H7 (cell line): ENCODE measurements at regions not wholly inside any gene's neighbourhood (a gene's known extent, or its start where the extent isn't known, plus 50 kb on each side); places are given as distances from the start of the nearest gene placed in this dataset.
"Not testable (repeated sequence)": the region's sequence is repeated elsewhere in the genome, so short reads cannot be mapped to it uniquely, and the experiment has no call there.

Source experiments
- DNase-seq: peaks from one replicate; pipeline ENCODE4 v3.0.0; 2012
- H3K27me3 ChIP-seq: 2 replicates; pipeline ENCODE4 v1.6.0; 2011; ENCODE audit warnings: mild to moderate bottlenecking, low read length; ENCODE audit not compliant: control insufficient read depth, insufficient read depth
- H3K36me3 ChIP-seq: replicated peaks from 2 replicates; pipeline ENCODE4 v1.5.1; 2011; ENCODE audit warnings: low read length; ENCODE audit not compliant: control insufficient read depth, insufficient read depth
- H3K4me3 ChIP-seq: 2 replicates; pipeline ENCODE4 v1.5.1; 2011; ENCODE audit warnings: low read depth, mild to moderate bottlenecking, control low read depth, low read length, moderate library complexity; ENCODE audit not compliant: insufficient read depth

DNA sequence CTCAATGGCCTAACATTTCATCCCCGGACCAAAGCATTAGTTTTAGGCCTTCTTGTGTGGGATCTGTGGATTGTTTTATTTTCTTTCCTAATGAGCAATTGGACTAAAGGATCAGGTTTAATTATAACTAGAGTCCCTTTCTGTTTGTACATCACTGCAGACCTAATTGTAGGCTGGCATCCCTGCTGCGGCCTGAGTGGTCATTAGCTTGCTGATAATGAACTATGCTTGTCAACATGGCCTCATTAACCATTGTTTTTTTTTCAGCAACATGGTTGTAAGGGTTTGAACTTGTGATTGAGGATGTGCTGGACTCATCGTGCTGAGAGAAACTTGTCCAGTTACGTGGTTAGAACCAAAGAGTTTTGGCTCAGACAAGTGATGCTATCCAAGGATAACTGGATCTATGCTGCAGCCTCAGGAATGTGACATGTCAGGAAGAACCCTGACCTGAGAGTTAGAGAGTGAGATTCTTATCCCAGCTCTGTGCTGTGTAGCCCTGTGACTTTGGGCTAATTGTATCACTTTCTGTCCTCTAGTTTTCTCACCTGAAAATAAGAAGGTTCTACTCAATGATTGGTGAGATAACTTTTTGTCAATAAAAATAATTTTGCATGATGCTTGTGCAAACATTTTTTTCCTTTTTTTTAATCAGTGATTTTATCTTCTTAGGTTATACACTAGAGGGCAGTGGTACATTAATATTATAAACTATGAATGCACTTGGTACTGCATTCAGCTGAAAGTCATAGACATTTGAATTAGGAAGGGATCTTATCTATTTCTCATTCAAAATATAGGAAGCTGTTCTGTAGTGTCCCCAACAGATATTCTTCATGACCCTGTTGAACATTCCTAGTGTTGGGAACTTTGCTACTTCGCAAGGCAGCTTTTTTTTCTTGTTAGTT, 140.9 kb downstream of the RNF144B start:
- Histone ChIP-seq H3K4me3 (no peak overlapping the region), H3K36me3 (no peaks in the 10 kb centered on the region), H3K27me3 (no peaks in the 10 kb centered on the region)
- no peak for DNase-seq

DNA sequence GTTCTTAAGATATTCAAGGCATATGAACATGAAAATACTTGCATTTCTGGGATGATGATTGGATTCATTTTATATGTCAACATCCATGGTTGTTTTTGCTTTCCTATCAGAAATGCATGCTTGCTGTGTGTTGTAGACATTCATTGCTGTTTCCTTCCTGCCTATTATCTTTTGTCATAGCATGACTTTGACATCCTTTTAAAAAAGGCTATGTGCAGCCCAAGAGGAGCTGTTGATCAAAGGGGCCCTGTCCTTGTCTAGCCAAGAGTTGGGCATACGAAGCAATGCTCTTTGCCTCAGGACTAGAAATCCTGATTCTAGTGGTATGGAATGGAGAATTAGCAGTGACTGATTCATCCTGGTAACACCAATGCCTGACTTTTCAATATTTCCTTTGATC, 143.1 kb downstream of the RNF144B start:
- Histone ChIP-seq H3K36me3 (no peaks in the 10 kb centered on the region), H3K27me3 (no peaks in the 10 kb centered on the region), H3K4me3 (no peak overlapping the region)
- DNase-seq = no peak

DNA sequence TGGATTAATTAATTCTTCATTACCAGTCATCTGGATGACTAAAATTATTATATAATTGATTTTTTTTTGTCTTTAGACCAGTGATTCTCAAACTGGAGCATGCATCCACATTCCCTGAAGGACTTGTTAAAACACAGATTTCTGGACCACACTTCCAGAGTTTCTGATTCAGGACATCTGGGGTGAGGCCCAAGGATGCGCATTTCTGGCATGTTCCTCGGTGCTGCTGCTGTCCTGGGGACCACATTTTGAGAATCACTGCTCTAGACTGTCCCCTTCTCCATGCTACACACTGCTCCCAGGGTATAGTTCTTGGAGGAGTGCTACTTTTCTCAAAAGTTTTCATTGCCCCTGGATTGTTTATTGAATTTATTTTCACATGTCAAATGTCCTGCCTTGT, 145.0 kb downstream of the RNF144B start:
- no peak for DNase-seq
- H3K4me3 ChIP-seq = no peak overlapping the region
- H3K27me3 ChIP-seq = no peaks in the 10 kb centered on the region
- H3K36me3 ChIP-seq = no peaks in the 10 kb centered on the region

DNA sequence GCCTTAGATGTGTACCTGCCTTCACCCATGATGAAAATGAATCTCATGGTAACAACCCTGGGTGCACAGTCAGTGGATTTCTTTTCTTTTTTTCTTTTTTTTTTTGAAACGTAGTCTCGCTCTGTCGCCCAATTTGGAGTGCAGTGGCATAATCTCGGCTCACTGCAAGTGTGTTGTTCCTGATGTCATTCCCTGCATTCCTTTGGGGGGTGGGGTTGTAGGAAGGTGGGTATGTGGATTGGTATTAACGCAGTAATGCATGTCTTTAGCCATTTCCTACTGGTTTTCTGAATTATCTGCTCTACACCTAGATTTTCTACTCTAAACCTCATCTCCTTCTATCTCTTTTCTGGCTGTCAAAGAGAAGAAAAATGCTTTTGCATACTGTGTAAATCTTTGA, 146.6 kb downstream of the RNF144B start:
- H3K4me3 ChIP-seq = no peak overlapping the region
- peak; percentile 21 for DNase-seq
- H3K27me3 ChIP-seq = no peaks in the 10 kb centered on the region
- H3K36me3 ChIP-seq = no peaks in the 10 kb centered on the region

DNA sequence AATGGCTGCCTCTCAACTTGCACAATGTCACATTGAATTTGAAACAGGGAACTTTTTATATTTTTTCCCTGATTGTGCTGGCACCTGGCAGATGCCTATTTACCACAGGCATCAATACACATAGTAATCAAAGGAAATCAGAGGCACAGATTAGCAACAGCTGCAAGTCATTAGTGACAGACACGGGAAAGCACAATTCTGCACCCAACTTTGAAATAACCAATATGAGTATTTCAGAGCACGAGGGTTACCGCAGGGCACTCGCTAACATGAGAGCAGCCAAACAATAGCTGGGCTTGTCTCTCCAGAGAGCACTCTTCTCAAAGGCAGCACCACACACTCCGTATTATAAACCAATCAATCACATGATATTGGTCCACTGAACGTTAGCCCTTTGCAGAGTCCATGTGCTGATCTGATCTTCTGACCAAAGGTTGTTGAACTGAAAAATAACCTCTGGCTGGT, 149.5 kb downstream of the RNF144B start:
- H3K27me3 ChIP-seq = no peaks in the 10 kb centered on the region
- no peak for DNase-seq
- no peak overlapping the region for H3K4me3 ChIP-seq
- no peaks in the 10 kb centered on the region for H3K36me3 ChIP-seq

DNA sequence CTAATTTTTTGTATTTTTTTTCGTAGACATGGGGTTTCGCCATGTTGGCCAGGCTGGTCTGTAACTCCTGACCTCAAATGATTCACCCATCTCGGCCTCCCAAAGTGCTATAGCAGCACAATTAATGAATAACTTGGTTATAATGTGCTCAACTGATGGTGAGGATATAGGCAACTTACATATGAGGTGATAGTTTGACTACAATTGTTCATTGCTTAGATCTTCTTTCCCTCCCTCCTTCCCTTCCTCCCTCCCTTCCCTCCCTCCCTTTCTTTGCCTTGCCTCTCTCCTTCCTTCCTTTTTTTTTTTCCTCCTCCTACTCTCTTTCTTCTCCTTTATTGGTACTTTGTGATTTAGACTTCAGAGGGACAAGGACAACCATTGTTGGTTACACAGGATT, 151.2 kb downstream of the RNF144B start:
- H3K27me3 ChIP-seq = no peaks in the 10 kb centered on the region
- no peak for DNase-seq
- no peaks in the 10 kb centered on the region for H3K36me3 ChIP-seq
- no peak overlapping the region for H3K4me3 ChIP-seq

DNA sequence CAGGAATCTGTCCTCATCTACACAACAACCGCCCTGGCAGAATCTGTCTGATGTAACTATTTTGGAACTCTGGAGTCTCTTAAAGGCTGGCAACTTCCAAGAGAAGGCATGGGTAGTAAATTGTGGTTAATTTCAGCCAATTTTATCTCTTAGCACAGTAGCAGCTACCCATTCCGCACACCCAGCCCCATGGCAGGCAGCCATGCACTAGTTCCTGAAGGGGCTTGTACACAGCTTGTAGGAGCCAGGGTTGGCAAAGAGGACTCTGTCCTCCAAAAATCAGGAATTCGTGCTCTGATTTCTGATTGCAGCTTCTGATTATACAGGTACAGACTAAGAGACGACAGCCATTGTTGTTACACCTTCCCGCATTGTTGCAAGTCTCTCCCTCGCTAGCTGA, 155.9 kb downstream of the RNF144B start:
- H3K36me3 ChIP-seq = no peaks in the 10 kb centered on the region
- H3K27me3 ChIP-seq = no peaks in the 10 kb centered on the region
- H3K4me3 ChIP-seq = no peak overlapping the region
- no peak for DNase-seq

DNA sequence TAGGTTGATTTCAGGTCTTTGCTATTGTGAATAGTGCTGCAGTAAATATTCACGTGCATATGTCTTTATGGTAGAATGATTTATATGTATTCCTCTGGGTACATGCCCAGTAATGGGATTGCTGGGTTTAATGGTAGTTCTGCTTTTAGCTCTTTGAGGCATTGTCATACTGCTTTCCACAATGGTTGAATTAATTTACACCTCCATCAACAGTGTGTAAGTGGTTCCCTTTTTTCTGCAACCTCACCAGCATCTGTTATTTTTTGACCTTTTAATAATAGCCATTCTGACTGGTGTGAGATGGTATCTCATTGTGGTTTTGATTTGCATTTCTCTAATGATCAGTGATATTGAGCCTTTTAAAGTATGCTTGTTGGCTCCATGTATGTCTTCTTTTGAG, 158.0 kb downstream of the RNF144B start:
- not testable (repeated sequence) for DNase-seq, H3K27me3 ChIP-seq, H3K36me3 ChIP-seq, H3K4me3 ChIP-seq

DNA sequence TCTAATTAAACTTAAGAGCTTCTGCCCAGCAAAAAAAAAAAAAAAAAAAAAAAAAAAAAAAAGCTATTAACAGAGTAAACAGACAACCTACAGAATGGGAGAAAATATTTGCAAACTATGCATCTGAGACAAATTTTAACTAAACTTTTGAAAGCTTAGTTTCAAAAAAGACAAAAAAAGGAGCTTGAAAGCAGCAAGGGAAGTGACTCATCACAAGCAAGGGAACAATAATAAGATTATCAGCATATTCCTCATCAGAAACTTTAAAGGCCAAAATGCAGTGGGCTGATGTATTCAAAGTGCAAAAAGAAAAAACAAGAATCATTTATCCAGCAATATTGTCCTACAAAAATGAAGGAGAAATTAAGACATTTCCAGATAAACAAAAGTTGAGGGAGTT, 158.6 kb downstream of the RNF144B start:
- H3K4me3 ChIP-seq = no peak overlapping the region
- no peaks in the 10 kb centered on the region for H3K27me3 ChIP-seq
- DNase-seq = no peak
- no peaks in the 10 kb centered on the region for H3K36me3 ChIP-seq

DNA sequence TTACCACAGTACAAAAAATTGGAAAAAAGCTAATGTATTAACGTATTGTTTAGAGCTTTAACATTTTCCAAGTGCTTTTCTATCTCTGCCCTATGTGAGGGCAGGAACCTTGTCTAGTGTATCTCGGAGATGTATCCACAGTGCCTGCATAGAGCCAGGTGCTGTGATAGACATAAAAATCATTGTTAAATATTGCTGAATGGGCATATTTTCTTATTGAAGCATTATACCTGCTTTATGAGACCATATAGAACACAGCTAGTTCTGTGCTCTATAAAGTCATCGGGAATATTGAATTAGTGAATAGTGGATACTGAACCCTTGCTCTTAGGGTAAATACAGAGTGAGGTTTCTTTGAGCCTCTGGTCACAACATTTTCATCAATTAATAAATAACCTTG, 163.0 kb downstream of the RNF144B start:
- Histone ChIP-seq H3K36me3 (no peaks in the 10 kb centered on the region), H3K4me3 (no peak overlapping the region), H3K27me3 (no peaks in the 10 kb centered on the region)
- DNase-seq = no peak

DNA sequence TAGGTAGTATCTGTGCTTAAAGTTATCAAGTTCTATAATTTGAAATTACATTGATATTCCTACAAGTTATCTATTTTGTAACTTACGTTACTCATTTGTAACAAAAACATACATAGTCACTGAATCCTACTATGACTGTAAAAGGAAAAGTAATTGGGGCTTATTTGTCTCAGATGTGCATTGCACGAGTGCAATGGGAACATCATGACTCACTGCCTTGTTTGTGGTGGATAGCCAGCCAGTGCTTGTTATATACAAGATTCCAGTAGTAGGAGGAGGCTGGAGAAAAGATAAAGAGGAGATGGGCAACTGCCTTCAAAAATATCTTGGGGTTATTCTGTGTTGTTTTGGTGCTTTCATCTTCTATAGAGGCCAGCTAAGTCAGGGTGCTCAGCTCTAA, 164.1 kb downstream of the RNF144B start:
- DNase-seq = no peak
- Histone ChIP-seq H3K27me3 (no peaks in the 10 kb centered on the region), H3K36me3 (no peaks in the 10 kb centered on the region), H3K4me3 (no peak overlapping the region)

DNA sequence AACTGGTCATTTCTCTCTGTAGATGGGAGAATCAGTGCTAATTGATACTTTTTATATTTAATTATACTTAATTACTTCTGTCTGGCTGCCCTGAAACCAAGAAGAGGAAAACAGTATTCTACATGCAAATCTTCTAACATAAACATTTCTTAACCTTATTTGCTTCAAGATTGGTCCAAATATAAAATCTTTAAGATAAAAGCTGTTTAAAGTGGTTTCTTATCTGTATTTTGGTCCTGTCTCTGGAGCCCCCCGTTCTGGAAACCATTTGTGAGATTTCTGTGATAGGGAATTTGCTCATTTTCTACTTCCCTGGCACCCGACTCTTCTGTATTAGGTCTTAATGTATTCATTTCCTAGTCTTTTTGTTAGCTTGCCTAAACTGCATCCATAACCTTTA, 168.6 kb downstream of the RNF144B start:
- H3K4me3 ChIP-seq = no peak overlapping the region
- H3K36me3 ChIP-seq = no peaks in the 10 kb centered on the region
- no peaks in the 10 kb centered on the region for H3K27me3 ChIP-seq
- DNase-seq = no peak

DNA sequence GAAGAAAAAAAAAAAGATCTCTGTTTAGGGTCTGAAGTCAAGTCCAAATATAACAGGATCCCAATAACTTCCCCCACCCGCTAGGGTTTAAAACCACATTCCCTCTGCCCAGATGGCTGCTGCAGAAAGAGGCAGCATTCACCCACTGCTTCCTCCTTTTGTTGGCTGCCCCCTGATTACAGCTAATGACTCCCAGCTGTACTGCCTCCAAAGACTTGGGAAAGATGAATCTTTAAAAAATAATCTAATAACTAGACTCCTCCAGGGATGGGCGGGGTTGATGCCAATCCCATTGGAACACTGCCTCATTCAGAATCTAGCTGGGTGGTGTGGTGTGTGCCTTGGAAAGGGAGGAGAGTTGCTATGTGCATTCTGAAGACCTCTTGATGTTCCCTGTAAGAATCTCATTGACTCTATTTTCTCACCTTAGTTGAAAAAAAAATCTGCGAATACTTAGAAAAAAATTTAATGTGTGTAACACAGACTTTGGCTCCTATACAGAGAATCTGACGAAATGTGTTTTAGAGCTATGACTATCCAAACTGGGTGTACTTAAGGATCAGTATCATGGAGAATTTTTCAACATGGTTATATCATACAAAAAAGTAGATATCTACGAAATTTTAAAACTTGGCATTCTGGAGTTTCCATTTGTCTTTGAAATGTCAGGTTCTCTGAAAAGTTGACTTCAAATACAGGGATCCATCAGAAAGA, 174.0 kb downstream of the RNF144B start:
- Histone ChIP-seq H3K27me3 (no peaks in the 10 kb centered on the region), H3K4me3 (no peak overlapping the region), H3K36me3 (no peaks in the 10 kb centered on the region)
- DNase-seq = no peak

DNA sequence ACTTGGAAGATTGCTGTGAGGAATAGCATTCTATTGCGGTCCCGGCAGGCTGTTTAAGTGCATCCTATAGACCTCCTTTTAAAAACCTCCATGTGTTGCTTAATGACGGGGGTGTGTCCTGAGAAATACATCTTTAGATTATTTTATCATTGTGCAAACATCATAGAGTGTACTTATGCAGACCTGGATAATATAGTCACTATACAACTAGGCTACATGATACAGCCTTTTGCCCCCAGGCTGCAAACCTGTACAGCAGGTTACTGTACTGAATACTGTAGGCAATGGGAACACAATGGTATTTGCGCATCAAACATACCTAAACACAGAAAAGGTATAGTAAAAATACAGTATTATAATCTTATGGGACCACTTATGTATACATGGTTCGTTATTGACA, 175.6 kb downstream of the RNF144B start:
- no peaks in the 10 kb centered on the region for H3K27me3 ChIP-seq
- no peaks in the 10 kb centered on the region for H3K36me3 ChIP-seq
- H3K4me3 ChIP-seq = no peak overlapping the region
- no peak for DNase-seq

DNA sequence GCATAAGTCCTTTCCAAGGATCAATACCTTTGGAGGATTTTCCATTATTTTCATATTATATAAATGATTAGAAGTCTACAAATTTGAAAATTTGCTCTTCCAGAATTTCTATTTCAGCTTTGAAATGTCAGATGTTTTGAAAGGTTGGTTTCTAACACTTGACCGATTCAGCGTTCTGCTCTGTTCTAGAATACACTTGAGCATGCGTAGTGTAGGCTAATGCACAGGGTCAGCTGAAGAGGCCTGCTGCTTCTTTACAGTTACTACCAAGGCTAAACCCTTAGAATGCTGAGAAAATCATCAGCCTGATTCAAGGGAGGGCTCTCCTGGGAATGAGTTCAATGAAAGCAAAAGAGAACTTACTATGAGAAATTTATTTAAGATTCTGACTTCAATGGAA, 177.6 kb downstream of the RNF144B start:
- no peak for DNase-seq
- Histone ChIP-seq H3K4me3 (no peak overlapping the region), H3K27me3 (no peaks in the 10 kb centered on the region), H3K36me3 (no peaks in the 10 kb centered on the region)
